H9 (cell line): ENCODE measurements at regions not wholly inside any gene's neighbourhood (a gene's known extent, or its start where the extent isn't known, plus 50 kb on each side); places are given as distances from the start of the nearest gene placed in this dataset.

ENCODE experiments used
- DNase-seq: peaks from one replicate; pipeline ENCODE4 v3.0.0-alpha.2; 2017
- H2AFZ ChIP-seq: one replicate; pipeline ENCODE4 v1.6.1; 2013; ENCODE audit warnings: mild to moderate bottlenecking, low read length, control low read depth, moderate library complexity
- H2AK5ac ChIP-seq: 2 replicates; pipeline ENCODE4 v1.6.1; 2013; ENCODE audit warnings: low read length, control low read depth, mixed read lengths; ENCODE audit not compliant: insufficient read length
- H2BK120ac ChIP-seq: one replicate; pipeline ENCODE4 v1.6.1; 2013; ENCODE audit warnings: low read depth, mild to moderate bottlenecking, low read length, control low read depth, inconsistent platforms; ENCODE audit not compliant: poor library complexity, severe bottlenecking
- H2BK12ac ChIP-seq: 2 replicates; pipeline ENCODE4 v1.6.1; 2013; ENCODE audit warnings: low read length, control low read depth, mixed read lengths, low read depth; ENCODE audit not compliant: insufficient read length
- H2BK15ac ChIP-seq: 2 replicates; pipeline ENCODE4 v1.6.1; 2013; ENCODE audit warnings: low read depth, low read length, control low read depth
- H2BK20ac ChIP-seq: one replicate; pipeline ENCODE4 v1.6.1; 2013; ENCODE audit warnings: low read depth, mild to moderate bottlenecking, low read length, control low read depth, inconsistent platforms; ENCODE audit not compliant: poor library complexity, severe bottlenecking
- H2BK5ac ChIP-seq: 2 replicates; pipeline ENCODE4 v1.6.1; 2013; ENCODE audit warnings: low read length, control low read depth, mixed read lengths; ENCODE audit not compliant: insufficient read length
- H3K14ac ChIP-seq: 2 replicates; pipeline ENCODE4 v1.6.1; 2013; ENCODE audit warnings: low read length, control low read depth; ENCODE audit not compliant: insufficient read depth
- H3K18ac ChIP-seq: 2 replicates; pipeline ENCODE4 v1.6.1; 2013; ENCODE audit warnings: low read depth, mild to moderate bottlenecking, mixed read lengths, low read length, control low read depth; ENCODE audit not compliant: insufficient read length
- H3K23ac ChIP-seq: 2 replicates; pipeline ENCODE4 v1.6.1; 2013; ENCODE audit warnings: low read length, control low read depth, mixed read lengths, low read depth; ENCODE audit not compliant: insufficient read length
- H3K23me2 ChIP-seq: 2 replicates; pipeline ENCODE4 v1.6.1; 2013; ENCODE audit warnings: low read depth, mild to moderate bottlenecking, mixed read lengths, low read length, control low read depth; ENCODE audit not compliant: insufficient read length, poor library complexity, severe bottlenecking
- H3K27ac ChIP-seq: 2 replicates; pipeline ENCODE4 v1.5.1; 2013; ENCODE audit warnings: low read length, control low read depth, mixed read lengths, low read depth; ENCODE audit not compliant: insufficient read length
- H3K27me3 ChIP-seq: 2 replicates; pipeline ENCODE4 v1.6.1; 2013; ENCODE audit warnings: low read length, control low read depth, inconsistent platforms; ENCODE audit not compliant: insufficient read depth
- H3K4ac ChIP-seq: 2 replicates; pipeline ENCODE4 v1.6.1; 2013; ENCODE audit warnings: low read depth, mild to moderate bottlenecking, control low read depth, inconsistent platforms, low read length, moderate library complexity
- H3K4me1 ChIP-seq: 2 replicates; pipeline ENCODE4 v1.6.1; 2013; ENCODE audit warnings: low read length, control low read depth, inconsistent platforms; ENCODE audit not compliant: insufficient read depth
- H3K4me2 ChIP-seq: 2 replicates; pipeline ENCODE4 v1.6.1; 2013; ENCODE audit warnings: low read length, control low read depth, mixed read lengths; ENCODE audit not compliant: insufficient read length, insufficient read depth
- H3K56ac ChIP-seq: 2 replicates; pipeline ENCODE4 v1.6.1; 2013; ENCODE audit warnings: low read depth, mild to moderate bottlenecking, mixed read lengths, low read length, control low read depth; ENCODE audit not compliant: insufficient read length
- H3K79me1 ChIP-seq: 2 replicates; pipeline ENCODE4 v1.6.1; 2013; ENCODE audit warnings: low read depth, mild to moderate bottlenecking, moderate library complexity, low read length, control low read depth, inconsistent platforms; ENCODE audit not compliant: insufficient read depth, poor library complexity, severe bottlenecking
- H3K79me2 ChIP-seq: 2 replicates; pipeline ENCODE4 v1.6.1; 2013; ENCODE audit warnings: low read length, control low read depth, inconsistent platforms; ENCODE audit not compliant: insufficient read depth
- H3K9ac ChIP-seq: 2 replicates; pipeline ENCODE4 v1.6.1; 2013; ENCODE audit warnings: low read length, control low read depth, mixed read lengths; ENCODE audit not compliant: insufficient read length; ENCODE audit errors: extremely low read depth
- H3K9me3 ChIP-seq: one replicate; pipeline ENCODE4 v1.6.1; 2013; ENCODE audit warnings: low read depth, low read length, inconsistent platforms; ENCODE audit not compliant: control insufficient read depth
- H3T11ph ChIP-seq: one replicate; pipeline ENCODE4 v1.6.1; 2013; ENCODE audit warnings: mild to moderate bottlenecking, low read length, control low read depth, inconsistent platforms
- H4K20me1 ChIP-seq: one replicate; pipeline ENCODE4 v1.6.1; 2013; ENCODE audit not compliant: control insufficient read depth, insufficient read length, insufficient read depth
- H4K5ac ChIP-seq: 2 replicates; pipeline ENCODE4 v1.6.1; 2013; ENCODE audit warnings: low read depth, mild to moderate bottlenecking, mixed read lengths, low read length, control low read depth; ENCODE audit not compliant: insufficient read length
- H4K8ac ChIP-seq: replicated peaks from 2 replicates; pipeline ENCODE4 v1.6.1; 2013; ENCODE audit warnings: low read length, control low read depth, mixed read lengths, low read depth; ENCODE audit not compliant: insufficient read length
- H4K91ac ChIP-seq: 2 replicates; pipeline ENCODE4 v1.6.1; 2013; ENCODE audit warnings: low read depth, mild to moderate bottlenecking, moderate library complexity, mixed read lengths, low read length, control low read depth; ENCODE audit not compliant: insufficient read length
- H3K27ac Mint-ChIP-seq, 3 experiments: 2 replicates in 2 of 3; 3 replicates in 1 of 3; pipeline ENCODE4 v1.8.0; 2020 to 2021; ENCODE audit warnings: mixed read lengths in 3 of 3, mild to moderate bottlenecking in 1 of 3, moderate library complexity in 1 of 3
- H3K27me3 Mint-ChIP-seq: 2 replicates; pipeline ENCODE4 v1.8.0; 2021; ENCODE audit warnings: low read depth, mild to moderate bottlenecking, moderate library complexity, mixed read lengths
- H3K36me3 Mint-ChIP-seq, 3 experiments: 2 replicates in 2 of 3; 3 replicates in 1 of 3; pipeline ENCODE4 v1.8.0; 2020 to 2021; ENCODE audit warnings: low read depth in 3 of 3, mixed read lengths in 3 of 3; ENCODE audit not compliant: insufficient read depth in 1 of 3
- H3K4me1 Mint-ChIP-seq, 2 experiments: 2 replicates each; pipeline ENCODE4 v1.8.0; 2020; ENCODE audit warnings: mixed read lengths in 2 of 2
- H3K4me3 Mint-ChIP-seq, 2 experiments: 2 replicates in 1 of 2; 3 replicates in 1 of 2; pipeline ENCODE4 v1.8.0; 2020 to 2021; ENCODE audit warnings: mild to moderate bottlenecking in 2 of 2, mixed read lengths in 2 of 2, moderate library complexity in 1 of 2
- H3K9me3 Mint-ChIP-seq, 2 experiments: 2 replicates in 1 of 2; 3 replicates in 1 of 2; pipeline ENCODE4 v1.8.0; 2020; ENCODE audit warnings: mild to moderate bottlenecking in 2 of 2, mixed read lengths in 2 of 2, moderate library complexity in 1 of 2
- CTCF ChIP-seq: fragments of 200-600 bp; sonication (generic); conservative IDR thresholded peaks from 3 replicates; pipeline ENCODE4 v1.8.0; 2021; ENCODE audit warnings: antibody characterized with exemption, mild to moderate bottlenecking
- WGBS: extraction: QIAGEN DNeasy Blood & Tissue Kit; methylation state at CpG from one replicate; pipeline ENCODE4 v1.1.7; 2013; ENCODE audit warnings: missing lambda C conversion rate, low lambda C conversion rate, mixed read lengths; ENCODE audit not compliant: insufficient read length; ENCODE audit errors: extremely low coverage; 5-methylcytosine and 5-hydroxymethylcytosine counted together

DNA sequence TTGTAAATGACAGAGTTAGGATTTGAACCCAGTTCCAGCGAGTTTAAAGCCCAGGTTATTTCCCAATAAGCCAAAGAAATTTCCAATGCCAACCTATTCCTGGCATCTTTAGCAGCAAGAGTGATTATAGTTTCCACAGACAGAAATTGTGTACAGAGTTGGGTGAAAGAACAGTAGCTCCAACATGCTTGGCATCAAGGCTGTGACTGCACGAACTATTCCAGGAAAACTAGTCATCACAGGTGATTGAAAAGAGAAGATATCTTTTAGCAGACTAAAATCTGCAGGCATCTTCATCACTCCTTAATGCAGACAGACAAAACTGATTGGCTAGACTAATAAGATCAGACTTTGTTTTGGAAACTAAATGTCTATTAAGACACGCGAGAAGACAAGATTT lies 262.7 kb upstream of the PLEKHG7 start:
- no peak overlapping the region for H3K27ac Mint-ChIP-seq
- TF ChIP-seq CTCF, result no peak
- no peak overlapping the region for H4K5ac ChIP-seq
- H3K4me1 ChIP-seq, result no peaks in the 10 kb centered on the region; the same call in 1 of the 2 replicates
- no peak for DNase-seq
- H3K79me1 ChIP-seq, result no peaks in the 10 kb centered on the region
- no peak overlapping the region for H3K14ac ChIP-seq
- H4K8ac ChIP-seq, result no peak overlapping the region
- no peak overlapping the region for H2AK5ac ChIP-seq
- no peak overlapping the region for H3K9ac ChIP-seq
- no peak overlapping the region for H3K27ac ChIP-seq
- no peak overlapping the region for H3K4ac ChIP-seq
- H3K4me2 ChIP-seq, result no peak overlapping the region
- no peak overlapping the region for H3T11ph ChIP-seq
- H3K36me3 Mint-ChIP-seq, result no peaks in the 10 kb centered on the region; a peak in 1 of 7 replicates
- H4K20me1 ChIP-seq, result no peaks in the 10 kb centered on the region
- no peaks in the 10 kb centered on the region for H3K9me3 ChIP-seq
- no peaks in the 10 kb centered on the region for H3K27me3 ChIP-seq
- no CpG with 5 or more reads among the region's 4 CpGs for WGBS
- no peak overlapping the region for H3K4me3 Mint-ChIP-seq
- H3K18ac ChIP-seq, result no peak overlapping the region
- H2BK15ac ChIP-seq, result no peak overlapping the region
- H3K56ac ChIP-seq, result no peak overlapping the region
- H3K4me1 Mint-ChIP-seq, result peaks cover 8 to 9% of the 10 kb centered on the region in 2 experiments
- H3K79me2 ChIP-seq, result no peaks in the 10 kb centered on the region
- H2BK120ac ChIP-seq, result no peak overlapping the region
- no peaks in the 10 kb centered on the region for H3K23me2 ChIP-seq
- no peak overlapping the region for H2BK12ac ChIP-seq
- no peak overlapping the region for H3K23ac ChIP-seq
- no peak overlapping the region for H4K91ac ChIP-seq
- H2AFZ ChIP-seq, result no peak overlapping the region
- H2BK20ac ChIP-seq, result no peak overlapping the region
- no peak overlapping the region for H2BK5ac ChIP-seq
- H3K27me3 Mint-ChIP-seq, result no peaks in the 10 kb centered on the region
- peaks cover 0 to 2% of the 10 kb centered on the region in 2 experiments; a peak in 2 of 5 replicates for H3K9me3 Mint-ChIP-seq
